Heart right ventricle (tissue), 16 donors: ENCODE measurements at regions not wholly inside any gene's neighbourhood (a gene's known extent, or its start where the extent isn't known, plus 50 kb on each side); places are given as distances from the start of the nearest gene placed in this dataset.

Experiments
- ATAC-seq, 8 donors: fragments of 200-7000 bp; cut with Tn5 transposase; one replicate each; pipeline ENCODE4 v1.9.1; 2020; ENCODE audit warnings: mild to moderate bottlenecking in 8 of 8, moderate library complexity in 8 of 8, moderate number of reproducible peaks in 1 of 8
- DNase-seq, 2 donors: peaks; one replicate each; pipeline ENCODE4 v3.0.0-alpha.2; 2020
- H3K27ac ChIP-seq, 10 donors: fragments of 200-600 bp; sonication (generic) in 2 of 10; one replicate each; pipeline versions ENCODE4 v1.5.0 to v1.8.0; 2020 to 2022; ENCODE audit warnings: mild to moderate bottlenecking in 3 of 10
- H3K27me3 ChIP-seq, 7 donors: fragments of 200-600 bp; one replicate each; pipeline ENCODE4 v1.8.0; 2021 to 2022; ENCODE audit warnings: mild to moderate bottlenecking in 2 of 7
- H3K36me3 ChIP-seq, 9 donors: fragments of 200-600 bp; sonication (generic) in 1 of 9; one replicate each; pipeline versions ENCODE4 v1.5.0 to v1.8.0; 2020 to 2022; ENCODE audit warnings: mild to moderate bottlenecking in 2 of 9
- H3K4me1 ChIP-seq, 9 donors: fragments of 200-600 bp; sonication (generic) in 1 of 9; one replicate each; pipeline versions ENCODE4 v1.5.0 to v1.8.0; 2020 to 2022; ENCODE audit warnings: mild to moderate bottlenecking in 4 of 9
- H3K4me3 ChIP-seq, 10 donors: fragments of 200-600 bp; sonication (generic) in 2 of 10; one replicate each; pipeline versions ENCODE4 v1.5.0 to v1.8.0; 2020 to 2022; ENCODE audit warnings: mild to moderate bottlenecking in 7 of 10, moderate library complexity in 2 of 10
- H3K9me3 ChIP-seq, 11 donors: fragments of 200-600 bp in 10 of 11; sonication (generic) in 2 of 11; one replicate each; pipeline versions ENCODE4 v1.5.0 to v1.8.0; 2013 to 2022; ENCODE audit warnings: mild to moderate bottlenecking in 2 of 11, control low read depth in 1 of 11, moderate library complexity in 1 of 11
- CTCF ChIP-seq, 9 donors: fragments of 200-600 bp; sonication (generic) in 2 of 9; IDR thresholded peaks; one replicate each; pipeline versions ENCODE4 v1.5.0 to v1.8.0; 2021 to 2022; ENCODE audit warnings: antibody characterized with exemption in 9 of 9, mild to moderate bottlenecking in 5 of 9, moderate library complexity in 1 of 9
- WGBS, 2 donors: extraction: QIAGEN DNeasy Blood & Tissue Kit; methylation state at CpG; one replicate each; pipeline ENCODE4 v1.1.7; 2013; ENCODE audit warnings: inconsistent platforms in 1 of 2; 5-methylcytosine and 5-hydroxymethylcytosine counted together
- intact Hi-C, 10 donors: fragments of 100-400 bp; cut with DNase I; formaldehyde crosslinking; loops; one replicate each; pipeline versions ENCODE4 v1.11.1 to v1.14.2; 2022
- donor health status: Arrhythmogenic right ventricular cardiomyopathy.
- donor health status: ischemic (EF 13 %, LVEDD 7.1; RV severe dilation, severe dysfunction).
- donor health status: healthy with polysubstance abuse.
- donor health status: DM: no; HTN: yes; CAD: no.
- donor health status: DM: no; HTN: no; CAD: no.
- donor health status: ischemic (EF 25% LVEDD 6.9; RV normal size, moderate dysfunction).
- donor health status: ischemic (EF 25% LVEDD 5.7; RV mildly dilated, moderate dysfunction).
- donor health status: healthy.
- donor health status: DM: yes; HTN: yes; CAD: no.
- donor health status: Ischemic cardiomyopathy.
- donor health status: ischemic (EF 35%, LVEDD 5.7; RV mildly dilated, moderate dysfunction).
- donor health status: nonischemic (EF 11% LVEDD 7.7; RV severe dilation, severe dysfunction).
- donor health status: DM: yes; HTN: yes; CAD: no.
- donor health status: PGD.
- donor health status: ischemic (EF 29% LVEDD 5.4; RV normal size, mild dysfunction).
- donor health status: nonischemic (EF 23%, LVEDD 6.1; RV moderate dilation, normal function).

GRCh38 chr2:239750929-239751678 lies 274.0 kb downstream of the NDUFA10 start:
- WGBS, 2 donors: 62 to 67% methylated on average over 22 of the region's 22 CpGs
- no peak for TF ChIP-seq CTCF (IDR thresholded peaks at IDR 0.05)
- intact Hi-C loops: no loop called here
- Histone ChIP-seq H3K36me3 (no peaks in the 10 kb centered on the region), H3K27ac (no peak overlapping the region), H3K27me3 (peaks cover 0 to 55% (median 28%) of the 10 kb centered on the region in 7 donors), H3K9me3 (no peaks in the 10 kb centered on the region), H3K4me1 (peaks cover 0 to 10% (median 0%) of the 10 kb centered on the region in 9 donors), H3K4me3 (no peak overlapping the region)
- ATAC-seq: peak in 4 of 8 donors; percentile 17 to 32 (median 28)
- no peak for DNase-seq

- no peak for ATAC-seq
- Histone ChIP-seq H3K36me3 (no peaks in the 10 kb centered on the region), H3K9me3 (no peaks in the 10 kb centered on the region), H3K27ac (no peak overlapping the region), H3K27me3 (peaks cover 0 to 55% (median 31%) of the 10 kb centered on the region in 7 donors), H3K4me3 (no peak overlapping the region), H3K4me1 (peaks cover 0 to 9% (median 0%) of the 10 kb centered on the region in 9 donors)
- WGBS, 2 donors: 89 to 90% methylated on average over 29 of the region's 29 CpGs
- intact Hi-C loops: no loop called here
- no peak for TF ChIP-seq CTCF (IDR thresholded peaks at IDR 0.05)
- DNase-seq: no peak
These were observed 274.9 kb downstream of the NDUFA10 start for GRCh38 chr2:239750045-239750835.

- ATAC-seq: no peak
- Histone ChIP-seq H3K27me3 (peaks cover 0 to 62% (median 38%) of the 10 kb centered on the region in 7 donors), H3K4me1 (peaks cover 0 to 9% (median 0%) of the 10 kb centered on the region in 9 donors), H3K36me3 (no peaks in the 10 kb centered on the region), H3K9me3 (no peaks in the 10 kb centered on the region), H3K4me3 (no peak overlapping the region), H3K27ac (no peak overlapping the region)
- intact Hi-C loops: no loop called here
- TF ChIP-seq CTCF (IDR thresholded peaks at IDR 0.05): no peak
- DNase-seq: no peak
- WGBS, 2 donors: 83 to 86% methylated on average over 12 of the region's 12 CpGs
These were observed 275.8 kb downstream of the NDUFA10 start for GRCh38 chr2:239749272-239749873.

- H3K36me3 ChIP-seq: no peaks in the 10 kb centered on the region
- whole genome bisulfite sequencing, 2 donors: 85 to 89% methylated on average over 9 of the region's 9 CpGs
- DNase-seq (no peak), ATAC-seq (no peak)
- intact Hi-C loops: no loop called here
- no peak overlapping the region for H3K27ac ChIP-seq
- no peak for TF ChIP-seq CTCF (IDR thresholded peaks at IDR 0.05)
- peaks cover 0 to 67% (median 38%) of the 10 kb centered on the region in 7 donors for H3K27me3 ChIP-seq
- peaks cover 0 to 9% (median 0%) of the 10 kb centered on the region in 9 donors for H3K4me1 ChIP-seq
- H3K4me3 ChIP-seq: no peak overlapping the region
- no peaks in the 10 kb centered on the region for H3K9me3 ChIP-seq
These were observed 276.3 kb downstream of the NDUFA10 start for GRCh38 chr2:239748811-239749210.
